NCI-H1092 (cell line): ENCODE measurements at regions not wholly inside any gene's neighbourhood (a gene's known extent, or its start where the extent isn't known, plus 50 kb on each side); places are given as distances from the start of the nearest gene placed in this dataset.

Source experiments
- DNase-seq: peaks from one replicate; lab custom pipeline; 2025; lab: John Stamatoyannopoulos, UW

DNA sequence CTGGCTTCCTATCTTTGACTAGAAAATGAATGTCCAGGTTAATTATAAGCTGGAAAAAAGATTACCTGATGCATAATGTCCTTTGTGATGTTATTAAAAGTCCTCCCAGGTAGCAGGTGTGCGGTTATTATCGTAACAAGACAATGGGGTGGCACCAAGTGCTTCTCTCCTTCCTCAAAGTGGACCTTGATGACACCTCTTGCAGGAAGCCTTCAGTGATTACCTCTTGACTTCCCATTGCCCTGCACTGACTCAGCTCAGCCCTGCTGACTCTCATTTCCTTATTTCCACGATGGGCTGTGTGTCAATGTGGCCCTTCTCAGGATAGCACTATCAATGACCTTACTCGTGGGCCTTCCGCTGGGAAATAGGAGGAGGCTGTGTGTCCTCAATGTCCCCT, 477.4 kb upstream of the CCL2 start:
- no peak for DNase-seq

DNA sequence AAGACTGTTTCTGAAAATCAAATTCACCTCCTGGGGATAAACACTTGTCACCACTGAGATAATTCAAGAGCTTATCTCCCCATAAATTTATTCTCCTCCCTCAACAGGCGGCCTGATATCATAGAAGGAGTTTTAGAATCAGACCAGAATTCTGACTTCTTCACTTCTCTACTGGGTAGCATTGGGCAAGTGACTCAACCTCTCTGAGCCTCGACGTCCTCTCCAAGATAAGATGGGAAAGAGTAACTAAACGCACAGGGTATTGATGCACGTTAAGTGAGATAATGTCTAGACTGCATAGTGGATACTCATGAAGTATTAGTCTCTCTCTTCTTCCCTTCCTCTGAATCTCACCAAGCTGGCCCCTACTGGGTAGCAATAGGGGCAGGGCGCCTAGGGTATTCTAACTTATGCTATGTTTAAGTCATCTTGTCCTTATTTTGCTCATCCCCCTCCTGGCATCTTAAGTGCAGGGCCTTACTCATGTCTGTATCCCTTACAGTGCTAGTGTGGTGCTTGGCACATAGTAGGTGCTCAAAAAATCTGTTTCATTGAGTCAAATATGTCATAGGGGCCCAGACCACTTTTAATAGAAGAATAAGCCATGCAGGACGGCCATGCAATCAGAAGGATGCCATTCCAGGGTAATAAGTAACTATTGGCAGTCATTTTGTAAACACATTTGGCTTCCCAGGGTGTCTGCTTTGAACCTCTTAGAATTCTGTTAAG, 476.4 kb upstream of the CCL2 start:
- DNase-seq: no peak

DNA sequence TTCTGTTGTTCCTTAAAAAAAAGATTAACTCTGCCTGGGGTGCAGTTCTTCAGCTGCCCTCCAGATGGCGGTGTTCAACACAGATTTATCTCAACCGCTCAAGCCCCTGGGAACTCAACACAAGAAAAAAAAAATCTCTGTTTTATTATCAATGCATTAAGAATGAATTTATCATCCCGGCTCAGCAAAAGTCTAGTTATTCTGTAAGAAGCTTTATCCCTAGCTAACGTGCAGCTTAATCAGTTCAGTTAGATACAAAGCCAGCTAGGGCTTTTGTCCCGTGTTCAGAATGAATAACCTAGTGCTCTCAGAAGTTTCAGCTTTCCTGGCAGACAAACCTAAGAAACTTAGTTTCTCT, 475.9 kb upstream of the CCL2 start:
- DNase-seq: no peak

DNA sequence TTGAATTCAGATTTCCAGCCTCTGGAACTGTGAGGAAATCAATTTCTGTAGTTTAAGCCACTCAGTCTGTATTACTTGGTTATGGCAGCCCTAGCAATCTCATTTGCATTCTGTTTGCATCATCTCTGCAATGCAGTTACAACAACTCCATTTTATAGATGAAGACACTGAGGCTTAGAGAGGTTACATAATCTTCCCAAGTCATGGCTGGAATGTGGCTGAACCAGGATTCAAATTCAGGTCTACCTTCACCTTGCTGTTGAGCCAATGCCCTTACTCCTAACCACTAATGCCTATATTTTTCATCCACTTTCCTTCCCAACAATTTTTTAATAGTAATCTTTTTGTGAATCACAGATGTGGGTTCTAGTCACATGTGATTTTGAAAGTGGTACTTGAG, 469.8 kb upstream of the CCL2 start:
- DNase-seq: no peak

DNA sequence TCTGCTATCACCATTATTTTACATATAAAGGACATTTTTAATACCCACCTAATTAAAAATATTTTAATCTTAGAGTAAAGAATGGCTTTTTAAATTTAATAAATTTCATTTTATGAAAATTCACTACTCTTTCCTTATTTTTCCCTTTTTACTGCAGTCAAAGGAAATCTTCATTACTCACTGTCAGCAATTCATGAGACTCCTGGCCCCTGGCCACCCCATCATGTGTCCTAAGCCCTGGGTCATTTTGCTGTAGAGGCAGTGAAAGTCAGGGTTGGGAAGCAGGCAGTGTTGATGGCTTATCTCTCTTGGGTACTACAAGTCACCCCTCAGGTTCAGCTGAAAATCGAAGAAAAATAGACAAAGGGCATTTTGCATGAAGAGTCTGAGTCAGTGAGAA, 468.6 kb upstream of the CCL2 start:
- DNase-seq: no peak

DNA sequence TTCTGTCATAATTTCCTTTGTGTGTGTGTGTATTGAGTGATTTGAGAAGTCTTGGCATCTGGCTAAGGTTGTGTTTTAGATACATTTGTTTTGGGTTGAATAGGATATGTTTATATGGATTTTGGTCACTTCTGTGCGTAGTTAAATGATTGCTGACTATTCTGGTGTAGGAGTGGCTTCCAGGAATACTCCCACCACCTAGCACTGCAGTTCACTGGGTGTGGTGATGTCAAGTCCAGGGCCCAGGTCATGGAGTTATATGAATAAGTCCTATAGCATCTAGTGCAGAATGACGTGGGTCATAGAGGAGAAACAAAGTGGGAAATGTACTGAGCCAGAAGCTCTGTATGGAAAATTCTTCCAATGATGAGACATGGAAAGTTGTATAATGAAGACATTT, 465.4 kb upstream of the CCL2 start:
- DNase-seq: no peak

DNA sequence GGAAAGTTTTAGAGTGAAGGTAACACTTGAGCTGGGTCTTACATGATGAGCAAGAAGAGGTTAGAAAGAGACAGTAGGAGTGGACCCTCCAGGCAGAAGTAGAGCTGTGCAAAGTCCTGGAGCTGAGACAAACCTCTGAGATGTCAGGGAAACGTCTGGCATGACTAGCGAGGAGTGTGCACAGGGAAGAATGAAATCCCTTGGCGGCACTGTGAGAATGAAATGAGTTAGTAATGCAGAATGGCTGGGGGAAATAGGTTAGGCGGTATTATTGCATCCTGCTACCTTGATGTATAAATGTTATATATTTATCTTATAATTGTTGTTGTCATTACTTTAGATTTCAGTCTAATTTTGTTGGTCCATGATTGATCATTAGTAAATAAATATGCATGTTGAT, 457.9 kb upstream of the CCL2 start:
- no peak for DNase-seq

DNA sequence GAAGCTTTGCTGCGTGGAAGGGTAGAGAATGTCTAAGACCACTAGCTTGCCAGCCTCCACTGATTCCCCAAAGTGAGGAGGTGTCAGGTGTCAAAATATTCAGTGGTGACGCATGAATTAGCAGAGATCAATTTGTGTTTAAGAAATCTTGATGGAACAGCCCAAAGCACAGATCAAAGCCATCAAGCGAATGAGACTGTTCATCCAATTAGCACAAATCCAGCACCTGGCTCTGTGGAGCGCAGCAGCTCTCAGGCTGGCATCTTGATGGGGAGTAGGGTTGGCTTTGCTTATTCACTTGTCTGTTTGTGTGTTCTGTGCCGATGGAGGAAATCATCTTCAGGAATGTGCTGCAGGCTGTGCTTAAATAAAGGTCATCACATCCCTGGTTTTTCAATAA, 456.8 kb upstream of the CCL2 start:
- DNase-seq: no peak

DNA sequence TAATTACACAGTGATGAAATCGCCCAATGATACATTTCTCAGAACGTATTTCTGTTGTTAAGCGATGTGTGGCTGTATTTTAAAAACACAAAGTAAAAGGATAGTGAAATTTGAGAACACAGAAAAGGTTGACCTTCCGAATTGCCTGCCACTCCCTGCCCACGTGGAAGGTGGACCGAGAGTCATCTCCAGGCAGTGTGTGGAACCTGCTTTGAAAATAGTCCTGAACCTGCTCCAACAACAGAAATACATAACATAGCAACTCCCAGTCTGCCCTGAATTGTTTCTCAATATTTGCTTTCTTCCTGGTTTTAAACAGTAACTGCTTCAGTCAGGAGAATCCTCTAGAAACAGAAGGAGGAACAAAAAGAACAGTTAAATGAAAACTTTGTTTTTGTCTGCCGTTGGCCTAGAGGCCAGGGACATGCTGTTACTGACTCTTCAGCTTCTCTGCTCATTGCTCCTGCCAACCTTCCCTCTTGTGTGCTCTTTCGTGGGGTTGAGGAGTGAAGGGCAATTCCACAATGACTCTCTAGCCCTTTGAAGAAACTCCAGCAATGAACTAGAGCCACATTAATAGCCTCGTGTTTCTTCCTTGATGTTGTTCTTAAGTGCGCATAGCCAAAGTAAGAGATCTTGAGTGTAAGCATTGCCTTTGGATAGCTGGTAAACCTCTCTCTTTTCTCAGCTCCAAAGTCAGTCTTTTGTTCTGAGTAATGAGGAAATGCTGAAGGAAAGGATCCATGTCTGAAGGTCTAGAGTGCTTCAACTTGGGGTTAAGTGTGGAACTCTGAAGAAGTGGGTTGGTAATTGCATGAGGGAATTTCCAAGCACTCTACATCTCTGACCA, 452.5 kb upstream of the CCL2 start:
- no peak for DNase-seq

DNA sequence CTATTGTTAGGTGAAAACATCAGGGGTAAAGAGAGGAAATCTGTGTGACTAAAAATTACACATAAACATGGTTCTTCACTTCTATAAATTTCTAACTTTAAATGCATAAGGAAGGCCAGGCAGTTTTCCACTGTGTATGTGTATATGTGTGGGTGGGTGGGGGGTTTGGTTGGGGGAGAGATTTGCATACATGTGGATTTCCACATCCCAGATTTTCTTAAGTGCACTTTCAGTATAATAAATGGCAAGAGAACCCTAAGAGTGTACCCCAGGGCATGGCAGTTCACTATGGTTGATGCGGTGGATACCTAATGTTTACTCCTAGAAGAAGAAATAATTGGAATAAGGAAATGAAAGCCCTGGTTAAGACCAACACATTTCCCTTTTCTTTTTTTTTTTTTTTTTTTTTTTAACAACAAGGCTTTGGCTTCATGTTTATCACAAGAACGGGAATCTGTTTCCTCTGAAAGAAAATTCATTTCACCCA, 451.8 kb upstream of the CCL2 start:
- DNase-seq: no peak

DNA sequence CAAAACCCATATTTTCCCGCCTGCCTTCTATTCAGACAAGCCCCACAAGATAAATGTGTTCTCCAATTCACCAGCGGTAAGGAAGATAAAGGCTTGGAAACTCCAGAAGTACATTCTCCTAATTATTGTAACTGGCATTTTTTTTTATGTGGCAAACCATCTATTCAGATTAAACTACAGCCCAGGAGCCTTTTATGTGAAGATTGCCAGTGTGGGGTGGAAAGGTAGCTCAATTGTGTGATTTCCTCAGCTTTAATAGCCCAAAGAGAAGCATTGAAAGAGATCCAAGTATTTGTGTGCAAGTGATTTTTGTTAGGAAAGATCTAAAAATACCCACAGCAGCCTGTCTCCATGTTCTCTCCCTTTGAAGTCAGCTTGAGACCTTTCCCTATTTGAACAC, 451.4 kb upstream of the CCL2 start:
- no peak for DNase-seq

DNA sequence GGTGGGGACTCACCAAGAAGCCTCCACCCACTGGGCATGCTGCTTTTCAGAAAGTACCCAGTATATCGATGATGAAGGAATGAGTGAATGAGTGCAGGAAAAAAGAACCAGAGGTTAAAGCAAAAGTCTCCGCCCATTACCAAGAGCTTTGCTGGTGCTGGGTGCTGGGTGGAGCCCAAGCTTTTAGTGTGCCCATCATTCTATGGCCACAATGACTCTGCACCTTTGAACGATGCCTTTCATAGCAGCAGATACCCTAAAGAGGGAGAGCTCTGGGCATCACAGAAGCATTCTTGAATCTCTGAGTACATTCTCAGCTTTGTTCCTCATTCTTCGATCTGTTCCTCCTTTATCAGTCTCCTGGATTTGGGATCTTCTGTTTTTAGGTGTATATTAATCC, 450.7 kb upstream of the CCL2 start:
- DNase-seq: no peak

DNA sequence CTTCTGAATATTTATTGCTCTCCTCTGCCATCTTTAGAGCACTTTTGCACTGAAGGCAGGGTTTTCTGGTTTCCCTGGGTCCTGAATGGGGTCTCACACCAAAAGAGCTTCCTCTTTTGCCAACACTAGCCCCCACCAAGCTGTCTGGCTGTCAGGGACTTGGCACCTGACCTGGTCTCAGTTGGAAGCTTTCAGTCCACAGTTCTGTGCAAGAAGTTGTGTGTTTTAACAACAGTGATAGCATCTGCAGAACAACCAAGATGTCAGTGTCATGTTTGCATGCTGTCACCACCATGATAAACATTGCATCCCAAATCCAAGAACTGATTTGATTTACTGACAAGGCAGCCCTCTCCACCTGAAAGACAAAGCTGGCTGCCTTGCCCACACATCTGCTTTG, 448.5 kb upstream of the CCL2 start:
- DNase-seq: no peak

DNA sequence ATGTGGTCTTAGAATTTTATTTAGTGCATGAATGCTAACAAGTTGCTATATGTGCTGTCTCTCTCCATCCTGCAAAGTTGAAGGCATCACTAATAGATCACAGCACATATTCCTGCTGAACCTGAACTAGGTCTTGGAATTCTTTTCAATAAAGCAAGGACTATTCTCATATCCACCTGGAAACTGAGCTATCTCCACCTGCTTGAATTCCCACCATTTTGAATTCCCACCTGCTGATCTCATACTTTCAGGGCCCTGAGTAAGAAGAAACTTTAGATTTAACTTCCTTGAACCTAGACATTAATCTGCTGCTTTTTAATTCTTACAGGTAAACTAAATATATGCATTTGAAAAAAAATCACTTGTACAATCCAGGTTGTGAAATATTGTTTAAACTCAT, 445.3 kb upstream of the CCL2 start:
- no peak for DNase-seq

DNA sequence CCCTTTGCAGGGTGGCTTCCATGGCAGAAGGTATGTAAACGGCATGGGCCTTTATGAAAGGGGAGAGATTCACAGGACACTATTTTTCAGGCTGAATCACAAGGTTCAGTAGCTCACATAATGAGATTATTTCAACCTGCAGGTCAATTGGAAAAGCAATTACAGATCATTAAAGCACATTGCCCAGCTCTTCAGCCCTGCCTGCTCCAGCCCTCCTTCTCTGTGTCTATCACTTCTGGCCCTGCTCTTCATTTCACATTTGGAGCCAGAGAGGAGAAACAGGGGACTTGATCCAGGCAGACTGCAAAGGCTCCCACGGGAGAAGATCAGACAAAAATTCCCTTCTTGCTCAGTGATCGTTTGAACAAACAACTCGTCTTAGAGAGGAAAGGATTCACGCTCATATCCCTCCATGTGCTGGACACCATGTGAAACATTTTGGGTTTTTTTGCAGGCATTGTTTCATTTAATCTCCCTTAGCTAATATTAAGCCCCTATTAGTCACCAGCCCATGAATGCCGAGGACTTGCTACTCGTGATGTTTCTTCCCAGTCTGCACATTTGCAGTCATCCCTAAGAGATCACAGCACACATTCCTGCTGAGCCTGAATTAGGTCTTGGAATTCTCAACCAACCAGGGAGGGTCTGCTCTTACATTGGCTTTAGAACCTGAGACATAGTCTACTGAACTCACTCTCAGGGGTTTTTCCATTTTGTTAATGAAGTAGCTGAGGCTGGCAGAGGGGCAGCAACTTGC, 443.9 kb upstream of the CCL2 start:
- no peak for DNase-seq

DNA sequence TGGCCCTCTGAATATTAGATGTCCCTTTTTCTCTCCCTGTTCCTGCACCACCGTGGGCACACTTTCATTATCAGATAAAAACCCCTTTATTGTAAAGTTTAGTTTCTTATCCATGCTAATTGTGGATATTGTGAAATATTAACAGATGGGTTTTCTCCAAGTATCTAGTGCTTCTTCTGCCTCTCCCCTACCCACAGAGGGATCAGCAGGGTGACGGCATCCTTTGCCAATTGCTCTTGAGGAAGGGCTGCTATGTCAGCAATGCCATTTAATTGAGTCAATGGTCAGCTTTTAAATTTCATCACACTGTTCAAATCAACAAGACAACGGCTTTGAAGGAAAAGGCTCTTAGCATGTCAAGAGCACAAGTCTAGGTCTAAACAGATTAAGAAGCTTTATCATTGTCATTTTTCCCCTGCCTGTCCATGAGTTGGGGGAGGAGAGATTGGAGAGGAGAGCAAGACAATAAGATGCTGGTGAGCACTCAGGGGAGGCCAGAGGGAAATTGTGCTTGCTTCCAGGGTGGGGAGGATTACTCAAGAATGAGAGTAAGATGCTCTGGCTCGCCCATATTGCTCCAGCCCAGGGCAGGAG, 443.0 kb upstream of the CCL2 start:
- DNase-seq: no peak

DNA sequence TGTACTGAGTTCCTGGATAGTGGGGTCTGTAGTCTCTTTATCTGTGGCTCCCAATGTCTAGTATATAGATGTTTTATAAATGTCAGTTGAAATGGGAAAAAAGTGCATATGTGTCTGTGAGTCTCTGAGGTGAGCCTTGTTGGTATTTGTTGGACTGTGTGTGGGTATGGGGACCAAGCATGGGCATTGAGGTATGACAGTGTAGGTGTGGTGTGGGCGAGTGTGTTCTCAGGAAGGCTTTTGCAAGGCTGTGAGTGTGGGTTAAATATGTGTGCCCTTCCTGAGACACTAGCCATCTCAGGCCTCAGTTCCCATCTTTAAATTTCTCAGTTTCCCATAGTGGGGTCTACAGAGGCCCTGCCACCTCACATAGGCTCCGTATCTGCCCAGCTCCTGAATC, 440.2 kb upstream of the CCL2 start:
- no peak for DNase-seq

DNA sequence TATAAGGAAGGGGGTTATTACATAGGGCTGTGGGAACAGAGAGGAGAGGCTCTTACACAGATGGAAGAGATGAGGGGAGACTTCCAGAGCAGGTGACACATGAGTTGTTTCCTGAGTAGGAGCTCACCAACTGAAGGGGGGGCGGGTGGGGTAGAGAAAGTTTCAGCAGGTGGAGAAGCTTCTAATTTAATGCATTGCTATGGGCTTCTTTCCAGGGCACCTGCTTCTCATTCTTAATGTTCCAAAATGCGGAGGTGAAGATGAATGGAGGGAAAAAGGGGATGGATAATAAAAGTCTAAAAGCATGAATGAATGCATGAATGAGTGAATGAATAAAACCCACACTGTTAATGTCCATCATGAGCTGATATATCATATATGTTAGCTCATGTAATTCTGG, 439.0 kb upstream of the CCL2 start:
- no peak for DNase-seq

DNA sequence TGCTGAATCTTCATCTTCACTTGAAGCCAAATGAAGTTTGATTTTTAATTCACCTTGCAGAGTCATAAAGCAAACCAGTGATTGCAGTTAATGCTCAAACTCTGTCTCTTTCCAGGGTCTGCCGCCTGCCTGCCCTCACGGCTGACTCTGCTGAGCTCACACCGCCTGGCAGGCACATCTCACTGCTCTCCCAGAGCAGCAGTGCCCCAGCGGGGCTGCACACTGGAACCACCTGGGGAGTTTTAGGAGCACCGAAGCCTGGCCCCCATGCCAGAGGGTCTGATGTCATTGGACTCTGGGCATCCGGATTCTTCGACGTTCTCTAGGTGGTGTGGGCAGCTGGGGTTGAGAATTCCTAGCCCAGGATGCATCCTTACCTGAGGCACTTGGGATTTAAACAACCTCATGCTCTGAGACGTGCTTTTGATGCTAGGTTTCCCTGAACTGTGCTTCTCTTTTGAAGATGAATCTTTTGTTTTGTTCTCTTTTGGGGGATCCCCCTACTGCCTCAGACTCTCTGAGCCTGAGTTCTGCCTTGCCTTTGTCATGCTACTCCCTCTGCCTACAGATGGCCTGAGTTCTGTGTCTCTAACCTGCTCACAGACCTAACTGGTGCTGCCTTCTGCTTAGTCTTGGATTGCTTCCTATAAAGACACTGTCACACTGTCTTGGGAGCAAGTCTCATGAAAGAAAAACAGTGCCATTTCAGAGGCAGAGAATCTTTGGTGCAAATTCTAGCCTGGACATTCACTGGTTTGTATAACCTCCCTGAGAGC, 438.1 kb upstream of the CCL2 start:
- no peak for DNase-seq

DNA sequence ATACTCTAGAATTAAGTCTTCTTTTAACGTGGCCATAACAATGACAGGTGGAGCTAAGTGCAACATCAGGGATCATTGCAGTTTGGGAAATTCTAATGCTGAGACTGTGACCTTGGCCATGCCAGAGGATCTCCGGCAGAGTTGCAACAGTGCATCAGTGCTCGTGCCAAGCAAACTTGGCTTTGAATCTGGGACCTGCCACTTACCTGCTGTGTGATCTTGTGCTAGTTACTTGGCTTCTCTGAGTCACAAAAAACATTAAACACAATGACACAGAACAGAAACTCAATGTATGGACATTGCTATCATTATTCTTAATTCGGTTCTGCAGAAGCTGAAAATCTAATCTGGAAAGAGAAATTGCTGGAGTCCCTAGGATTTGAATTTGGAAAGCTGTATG, 435.5 kb upstream of the CCL2 start:
- no peak for DNase-seq

DNA sequence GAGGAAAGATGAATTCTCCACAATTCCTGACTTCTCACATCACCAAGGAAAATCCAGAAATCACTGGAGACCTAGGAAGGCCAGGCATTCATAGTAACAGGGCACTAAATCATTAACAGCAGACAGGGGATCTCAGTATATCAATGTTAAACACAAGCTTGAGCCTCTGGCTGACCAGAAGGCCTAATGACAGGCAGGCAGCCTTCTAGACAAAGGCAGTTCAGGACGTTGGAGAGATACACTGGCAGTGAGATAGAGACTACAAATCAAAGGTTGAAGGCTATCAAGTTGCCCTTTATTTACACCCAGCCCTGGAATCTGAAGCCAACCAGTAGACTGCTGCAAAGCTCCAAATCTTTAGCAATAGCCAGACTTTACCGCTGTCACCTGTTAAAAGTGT, 422.8 kb upstream of the CCL2 start:
- DNase-seq: no peak

DNA sequence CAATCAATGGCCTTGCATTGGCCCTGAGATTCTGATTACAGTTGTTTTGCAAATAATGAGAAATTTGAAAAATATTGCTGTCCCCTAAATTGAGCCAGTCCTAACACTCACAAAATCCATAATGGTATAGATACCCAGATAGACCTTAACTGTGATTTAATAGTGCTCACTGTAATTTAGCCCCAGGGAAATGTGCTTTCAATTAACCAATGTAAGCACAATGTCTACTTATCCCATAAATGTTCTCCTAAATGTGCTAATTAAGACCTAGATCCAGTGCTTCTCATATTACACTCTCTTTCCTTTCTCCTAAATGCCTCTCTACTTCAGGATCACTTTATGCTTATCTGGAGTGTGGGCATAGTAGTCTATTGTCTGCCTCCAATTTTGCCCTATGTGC, 417.8 kb upstream of the CCL2 start:
- DNase-seq: no peak
